ENCODE measurements at regions not wholly inside any gene's neighbourhood (a gene's known extent, or its start where the extent isn't known, plus 50 kb on each side); places are given as distances from the start of the nearest gene placed in this dataset.
A peak's percentile ranks its signal among the peaks of the same experiment; 100 is the strongest.

DNA sequence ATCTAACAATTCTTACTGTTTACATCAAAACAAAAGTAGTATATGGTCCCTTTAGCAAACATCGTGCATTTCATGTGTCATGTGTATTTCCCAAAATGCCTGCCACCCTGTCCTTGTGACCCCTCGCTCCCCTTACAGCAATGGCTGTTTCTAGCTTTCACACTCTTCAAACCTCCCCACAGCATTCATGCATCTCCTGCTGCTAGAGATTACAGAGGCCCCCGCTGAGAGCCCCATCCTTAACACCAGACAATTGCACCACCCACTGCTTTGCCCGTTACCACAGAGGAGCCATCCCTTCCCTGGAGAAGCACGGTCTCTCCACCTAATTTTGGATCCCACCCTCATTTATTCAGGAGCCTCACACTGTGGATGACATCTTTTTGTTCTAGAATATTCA is 149.7 kb upstream of the IRX4 start (continued):
- TF ChIP-seq, protein P1, sequence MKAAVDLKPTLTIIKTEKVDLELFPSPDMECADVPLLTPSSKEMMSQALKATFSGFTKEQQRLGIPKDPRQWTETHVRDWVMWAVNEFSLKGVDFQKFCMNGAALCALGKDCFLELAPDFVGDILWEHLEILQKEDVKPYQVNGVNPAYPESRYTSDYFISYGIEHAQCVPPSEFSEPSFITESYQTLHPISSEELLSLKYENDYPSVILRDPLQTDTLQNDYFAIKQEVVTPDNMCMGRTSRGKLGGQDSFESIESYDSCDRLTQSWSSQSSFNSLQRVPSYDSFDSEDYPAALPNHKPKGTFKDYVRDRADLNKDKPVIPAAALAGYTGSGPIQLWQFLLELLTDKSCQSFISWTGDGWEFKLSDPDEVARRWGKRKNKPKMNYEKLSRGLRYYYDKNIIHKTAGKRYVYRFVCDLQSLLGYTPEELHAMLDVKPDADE (IDR thresholded peaks at IDR 0.05) = no peak
- TF ChIP-seq EZH2phosphoT487 (IDR thresholded peaks at IDR 0.05; ENCODE audit: unreplicated experiment) (no peak), EZH2 (IDR thresholded peaks at IDR 0.05; ENCODE audit: low read depth, unreplicated experiment) (no peak), CREB1 (CRISPR knock-in tag; IDR thresholded peaks at IDR 0.05; ENCODE audit: low read depth) (no peak), POLR2AphosphoS5 (IDR thresholded peaks at IDR 0.05; ENCODE audit: low read depth) (no peak), NANOG (IDR thresholded peaks at IDR 0.05; ENCODE audit: borderline replicate concordance) (no peak), JUNB (IDR thresholded peaks at IDR 0.05; ENCODE audit: unreplicated experiment) (no peak)
- TF ChIP-seq, protein P2, sequence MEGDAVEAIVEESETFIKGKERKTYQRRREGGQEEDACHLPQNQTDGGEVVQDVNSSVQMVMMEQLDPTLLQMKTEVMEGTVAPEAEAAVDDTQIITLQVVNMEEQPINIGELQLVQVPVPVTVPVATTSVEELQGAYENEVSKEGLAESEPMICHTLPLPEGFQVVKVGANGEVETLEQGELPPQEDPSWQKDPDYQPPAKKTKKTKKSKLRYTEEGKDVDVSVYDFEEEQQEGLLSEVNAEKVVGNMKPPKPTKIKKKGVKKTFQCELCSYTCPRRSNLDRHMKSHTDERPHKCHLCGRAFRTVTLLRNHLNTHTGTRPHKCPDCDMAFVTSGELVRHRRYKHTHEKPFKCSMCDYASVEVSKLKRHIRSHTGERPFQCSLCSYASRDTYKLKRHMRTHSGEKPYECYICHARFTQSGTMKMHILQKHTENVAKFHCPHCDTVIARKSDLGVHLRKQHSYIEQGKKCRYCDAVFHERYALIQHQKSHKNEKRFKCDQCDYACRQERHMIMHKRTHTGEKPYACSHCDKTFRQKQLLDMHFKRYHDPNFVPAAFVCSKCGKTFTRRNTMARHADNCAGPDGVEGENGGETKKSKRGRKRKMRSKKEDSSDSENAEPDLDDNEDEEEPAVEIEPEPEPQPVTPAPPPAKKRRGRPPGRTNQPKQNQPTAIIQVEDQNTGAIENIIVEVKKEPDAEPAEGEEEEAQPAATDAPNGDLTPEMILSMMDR (conservative IDR thresholded peaks at IDR 0.05; ENCODE audit: low read depth in 2 of 2) = no peak
- TF ChIP-seq, protein P3, sequence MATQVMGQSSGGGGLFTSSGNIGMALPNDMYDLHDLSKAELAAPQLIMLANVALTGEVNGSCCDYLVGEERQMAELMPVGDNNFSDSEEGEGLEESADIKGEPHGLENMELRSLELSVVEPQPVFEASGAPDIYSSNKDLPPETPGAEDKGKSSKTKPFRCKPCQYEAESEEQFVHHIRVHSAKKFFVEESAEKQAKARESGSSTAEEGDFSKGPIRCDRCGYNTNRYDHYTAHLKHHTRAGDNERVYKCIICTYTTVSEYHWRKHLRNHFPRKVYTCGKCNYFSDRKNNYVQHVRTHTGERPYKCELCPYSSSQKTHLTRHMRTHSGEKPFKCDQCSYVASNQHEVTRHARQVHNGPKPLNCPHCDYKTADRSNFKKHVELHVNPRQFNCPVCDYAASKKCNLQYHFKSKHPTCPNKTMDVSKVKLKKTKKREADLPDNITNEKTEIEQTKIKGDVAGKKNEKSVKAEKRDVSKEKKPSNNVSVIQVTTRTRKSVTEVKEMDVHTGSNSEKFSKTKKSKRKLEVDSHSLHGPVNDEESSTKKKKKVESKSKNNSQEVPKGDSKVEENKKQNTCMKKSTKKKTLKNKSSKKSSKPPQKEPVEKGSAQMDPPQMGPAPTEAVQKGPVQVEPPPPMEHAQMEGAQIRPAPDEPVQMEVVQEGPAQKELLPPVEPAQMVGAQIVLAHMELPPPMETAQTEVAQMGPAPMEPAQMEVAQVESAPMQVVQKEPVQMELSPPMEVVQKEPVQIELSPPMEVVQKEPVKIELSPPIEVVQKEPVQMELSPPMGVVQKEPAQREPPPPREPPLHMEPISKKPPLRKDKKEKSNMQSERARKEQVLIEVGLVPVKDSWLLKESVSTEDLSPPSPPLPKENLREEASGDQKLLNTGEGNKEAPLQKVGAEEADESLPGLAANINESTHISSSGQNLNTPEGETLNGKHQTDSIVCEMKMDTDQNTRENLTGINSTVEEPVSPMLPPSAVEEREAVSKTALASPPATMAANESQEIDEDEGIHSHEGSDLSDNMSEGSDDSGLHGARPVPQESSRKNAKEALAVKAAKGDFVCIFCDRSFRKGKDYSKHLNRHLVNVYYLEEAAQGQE (IDR thresholded peaks at IDR 0.05; ENCODE audit: unreplicated experiment) = no peak

DNA sequence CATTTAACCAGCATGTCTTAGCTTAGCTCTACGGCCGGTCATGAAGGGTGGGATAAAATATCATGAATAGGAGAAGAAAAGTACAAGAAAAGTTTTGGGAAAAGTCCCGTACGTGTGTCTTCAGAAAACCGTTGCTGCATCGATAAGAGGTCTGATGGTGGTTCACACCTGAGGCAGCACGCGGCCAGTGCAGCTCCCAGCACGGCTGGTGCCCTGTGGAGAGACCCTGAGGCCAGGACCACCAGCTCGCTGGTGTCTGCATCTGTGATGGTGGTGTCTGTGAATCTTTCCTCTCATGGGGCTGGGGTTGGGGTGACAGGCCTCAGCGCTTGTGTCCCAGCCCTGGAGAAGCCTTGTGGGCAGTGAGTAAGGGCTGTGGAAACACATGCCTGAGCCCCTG is 148.9 kb upstream of the IRX4 start:
- H3K4me2 ChIP-seq = no peak overlapping the region
- H3K9me2 ChIP-seq (ENCODE audit: insufficient read depth) = no peaks in the 10 kb centered on the region
- no peaks in the 10 kb centered on the region for H3K79me2 ChIP-seq (replicated peaks; ENCODE audit: insufficient read depth)
- Mint-ChIP-seq H3K36me3 (ENCODE audit: low read depth) (no peaks in the 10 kb centered on the region), H3K9me3 (peaks cover 7% of the 10 kb centered on the region; the same call in 1 of the 3 replicates), H3K4me1 (peaks cover 5% of the 10 kb centered on the region), H3K4me3 (no peak overlapping the region), H3K27me3 (ENCODE audit: insufficient read depth, low read depth, poor library complexity) (peaks cover 5% of the 10 kb centered on the region), H3K27ac (peak overlapping the region; percentile 57; the same call in 1 of the 2 replicates)
- H3K4me1 ChIP-seq (ENCODE audit: insufficient read depth) = no peaks in the 10 kb centered on the region
- DNase-seq (ENCODE audit: low spot score) (no peak), ATAC-seq (no peak)
- no peaks in the 10 kb centered on the region for H4K20me1 ChIP-seq (replicated peaks; ENCODE audit: insufficient read depth)
- no peaks in the 10 kb centered on the region for H3K27me3 ChIP-seq (ENCODE audit: insufficient read depth)
- no peaks in the 10 kb centered on the region for H3K36me3 ChIP-seq (ENCODE audit: insufficient read depth)
- H3F3A ChIP-seq (replicated peaks; ENCODE audit: low read depth) = no peaks in the 10 kb centered on the region
- no peak overlapping the region for H2AFZ ChIP-seq
- no peak overlapping the region for H3K4me3 ChIP-seq
- no peak overlapping the region for H3K27ac ChIP-seq (ENCODE audit: low read depth)
- TF ChIP-seq, protein P4, sequence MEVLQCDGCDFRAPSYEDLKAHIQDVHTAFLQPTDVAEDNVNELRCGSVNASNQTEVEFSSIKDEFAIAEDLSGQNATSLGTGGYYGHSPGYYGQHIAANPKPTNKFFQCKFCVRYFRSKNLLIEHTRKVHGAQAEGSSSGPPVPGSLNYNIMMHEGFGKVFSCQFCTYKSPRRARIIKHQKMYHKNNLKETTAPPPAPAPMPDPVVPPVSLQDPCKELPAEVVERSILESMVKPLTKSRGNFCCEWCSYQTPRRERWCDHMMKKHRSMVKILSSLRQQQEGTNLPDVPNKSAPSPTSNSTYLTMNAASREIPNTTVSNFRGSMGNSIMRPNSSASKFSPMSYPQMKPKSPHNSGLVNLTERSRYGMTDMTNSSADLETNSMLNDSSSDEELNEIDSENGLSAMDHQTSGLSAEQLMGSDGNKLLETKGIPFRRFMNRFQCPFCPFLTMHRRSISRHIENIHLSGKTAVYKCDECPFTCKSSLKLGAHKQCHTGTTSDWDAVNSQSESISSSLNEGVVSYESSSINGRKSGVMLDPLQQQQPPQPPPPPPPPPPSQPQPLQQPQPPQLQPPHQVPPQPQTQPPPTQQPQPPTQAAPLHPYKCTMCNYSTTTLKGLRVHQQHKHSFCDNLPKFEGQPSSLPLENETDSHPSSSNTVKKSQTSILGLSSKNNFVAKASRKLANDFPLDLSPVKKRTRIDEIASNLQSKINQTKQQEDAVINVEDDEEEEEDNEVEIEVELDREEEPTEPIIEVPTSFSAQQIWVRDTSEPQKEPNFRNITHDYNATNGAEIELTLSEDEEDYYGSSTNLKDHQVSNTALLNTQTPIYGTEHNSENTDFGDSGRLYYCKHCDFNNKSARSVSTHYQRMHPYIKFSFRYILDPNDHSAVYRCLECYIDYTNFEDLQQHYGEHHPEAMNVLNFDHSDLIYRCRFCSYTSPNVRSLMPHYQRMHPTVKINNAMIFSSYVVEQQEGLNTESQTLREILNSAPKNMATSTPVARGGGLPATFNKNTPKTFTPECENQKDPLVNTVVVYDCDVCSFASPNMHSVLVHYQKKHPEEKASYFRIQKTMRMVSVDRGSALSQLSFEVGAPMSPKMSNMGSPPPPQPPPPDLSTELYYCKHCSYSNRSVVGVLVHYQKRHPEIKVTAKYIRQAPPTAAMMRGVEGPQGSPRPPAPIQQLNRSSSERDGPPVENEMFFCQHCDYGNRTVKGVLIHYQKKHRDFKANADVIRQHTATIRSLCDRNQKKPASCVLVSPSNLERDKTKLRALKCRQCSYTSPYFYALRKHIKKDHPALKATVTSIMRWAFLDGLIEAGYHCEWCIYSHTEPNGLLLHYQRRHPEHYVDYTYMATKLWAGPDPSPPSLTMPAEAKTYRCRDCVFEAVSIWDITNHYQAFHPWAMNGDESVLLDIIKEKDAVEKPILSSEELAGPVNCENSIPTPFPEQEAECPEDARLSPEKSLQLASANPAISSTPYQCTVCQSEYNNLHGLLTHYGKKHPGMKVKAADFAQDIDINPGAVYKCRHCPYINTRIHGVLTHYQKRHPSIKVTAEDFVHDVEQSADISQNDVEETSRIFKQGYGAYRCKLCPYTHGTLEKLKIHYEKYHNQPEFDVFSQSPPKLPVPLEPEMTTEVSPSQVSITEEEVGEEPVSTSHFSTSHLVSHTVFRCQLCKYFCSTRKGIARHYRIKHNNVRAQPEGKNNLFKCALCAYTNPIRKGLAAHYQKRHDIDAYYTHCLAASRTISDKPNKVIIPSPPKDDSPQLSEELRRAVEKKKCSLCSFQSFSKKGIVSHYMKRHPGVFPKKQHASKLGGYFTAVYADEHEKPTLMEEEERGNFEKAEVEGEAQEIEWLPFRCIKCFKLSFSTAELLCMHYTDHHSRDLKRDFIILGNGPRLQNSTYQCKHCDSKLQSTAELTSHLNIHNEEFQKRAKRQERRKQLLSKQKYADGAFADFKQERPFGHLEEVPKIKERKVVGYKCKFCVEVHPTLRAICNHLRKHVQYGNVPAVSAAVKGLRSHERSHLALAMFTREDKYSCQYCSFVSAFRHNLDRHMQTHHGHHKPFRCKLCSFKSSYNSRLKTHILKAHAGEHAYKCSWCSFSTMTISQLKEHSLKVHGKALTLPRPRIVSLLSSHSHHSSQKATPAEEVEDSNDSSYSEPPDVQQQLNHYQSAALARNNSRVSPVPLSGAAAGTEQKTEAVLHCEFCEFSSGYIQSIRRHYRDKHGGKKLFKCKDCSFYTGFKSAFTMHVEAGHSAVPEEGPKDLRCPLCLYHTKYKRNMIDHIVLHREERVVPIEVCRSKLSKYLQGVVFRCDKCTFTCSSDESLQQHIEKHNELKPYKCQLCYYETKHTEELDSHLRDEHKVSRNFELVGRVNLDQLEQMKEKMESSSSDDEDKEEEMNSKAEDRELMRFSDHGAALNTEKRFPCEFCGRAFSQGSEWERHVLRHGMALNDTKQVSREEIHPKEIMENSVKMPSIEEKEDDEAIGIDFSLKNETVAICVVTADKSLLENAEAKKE (CRISPR knock-in tag; IDR thresholded peaks at IDR 0.05) = no peak
- TF ChIP-seq CREB1 (CRISPR knock-in tag; IDR thresholded peaks at IDR 0.05; ENCODE audit: low read depth) (no peak), EZH2phosphoT487 (IDR thresholded peaks at IDR 0.05; ENCODE audit: unreplicated experiment) (no peak), EZH2 (IDR thresholded peaks at IDR 0.05; ENCODE audit: low read depth, unreplicated experiment) (no peak), ZNF331 (CRISPR knock-in tag; IDR thresholded peaks at IDR 0.05; ENCODE audit: low read depth) (no peak)

Data from GM23338 (cell line).